ENCODE measurements at regions not wholly inside any gene's neighbourhood (a gene's known extent, or its start where the extent isn't known, plus 50 kb on each side); places are given as distances from the start of the nearest gene placed in this dataset.

DNA sequence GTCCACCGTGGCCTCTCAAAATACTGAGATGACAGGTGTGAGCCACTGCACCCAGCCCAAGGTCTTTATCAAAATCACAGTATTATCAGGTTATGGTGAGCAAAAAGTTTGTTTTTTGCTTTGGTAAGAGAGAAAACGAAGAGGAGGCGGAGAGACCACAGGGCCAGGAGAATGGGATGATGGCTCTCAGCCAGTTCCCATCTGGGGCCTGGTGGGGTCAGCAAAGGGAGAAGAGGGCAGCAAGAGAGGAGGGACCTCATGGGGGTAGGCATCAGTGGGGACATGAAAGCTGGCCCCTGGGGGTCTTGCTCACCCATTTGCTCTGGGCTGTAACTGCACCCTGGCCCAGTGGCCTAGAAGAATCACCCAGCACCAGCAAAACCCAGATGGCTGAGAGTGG lies 190.2 kb downstream of the SHANK2 start:
- TF ChIP-seq, protein P1, sequence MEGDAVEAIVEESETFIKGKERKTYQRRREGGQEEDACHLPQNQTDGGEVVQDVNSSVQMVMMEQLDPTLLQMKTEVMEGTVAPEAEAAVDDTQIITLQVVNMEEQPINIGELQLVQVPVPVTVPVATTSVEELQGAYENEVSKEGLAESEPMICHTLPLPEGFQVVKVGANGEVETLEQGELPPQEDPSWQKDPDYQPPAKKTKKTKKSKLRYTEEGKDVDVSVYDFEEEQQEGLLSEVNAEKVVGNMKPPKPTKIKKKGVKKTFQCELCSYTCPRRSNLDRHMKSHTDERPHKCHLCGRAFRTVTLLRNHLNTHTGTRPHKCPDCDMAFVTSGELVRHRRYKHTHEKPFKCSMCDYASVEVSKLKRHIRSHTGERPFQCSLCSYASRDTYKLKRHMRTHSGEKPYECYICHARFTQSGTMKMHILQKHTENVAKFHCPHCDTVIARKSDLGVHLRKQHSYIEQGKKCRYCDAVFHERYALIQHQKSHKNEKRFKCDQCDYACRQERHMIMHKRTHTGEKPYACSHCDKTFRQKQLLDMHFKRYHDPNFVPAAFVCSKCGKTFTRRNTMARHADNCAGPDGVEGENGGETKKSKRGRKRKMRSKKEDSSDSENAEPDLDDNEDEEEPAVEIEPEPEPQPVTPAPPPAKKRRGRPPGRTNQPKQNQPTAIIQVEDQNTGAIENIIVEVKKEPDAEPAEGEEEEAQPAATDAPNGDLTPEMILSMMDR (conservative IDR thresholded peaks at IDR 0.05; ENCODE audit: low read length) = no peak
- no peak for TF ChIP-seq EZH2phosphoT487 (IDR thresholded peaks at IDR 0.05; ENCODE audit: borderline replicate concordance)
